Gastrocnemius medialis (tissue), 4 donors: ENCODE measurements at regions not wholly inside any gene's neighbourhood (a gene's known extent, or its start where the extent isn't known, plus 50 kb on each side); places are given as distances from the start of the nearest gene placed in this dataset.

Experiments used
- CTCF ChIP-seq, 5 experiments: fragments of 450-650 bp in 3 of 5; fragments of 200-600 bp in 2 of 5; sonication (generic) in 2 of 5; IDR thresholded peaks in 4 of 5; conservative IDR thresholded peaks in 1 of 5; 1 replicate in 4 of 5; 2 replicates in 1 of 5; pipeline ENCODE4 v1.5.1; 2016 to 2019; ENCODE audit warnings: antibody characterized with exemption in 5 of 5, mild to moderate bottlenecking in 3 of 5, moderate library complexity in 3 of 5
- POLR2A ChIP-seq, 2 donors: fragments of 450-650 bp; IDR thresholded peaks; one replicate each; pipeline ENCODE4 v1.6.1; 2017; ENCODE audit warnings: antibody characterized with exemption in 2 of 2, mild to moderate bottlenecking in 2 of 2, moderate library complexity in 2 of 2

GRCh38 chr2:207304761-207305160 lies 139.0 kb upstream of the KLF7 start:
- TF ChIP-seq POLR2A (IDR thresholded peaks at IDR 0.05) (no peak), CTCF (IDR thresholded peaks at IDR 0.05 in 4 of 5, conservative IDR thresholded peaks at IDR 0.05 in 1 of 5) (no peak)
